Astrocyte (in vitro differentiated cells and primary cell): ENCODE measurements at regions not wholly inside any gene's neighbourhood (a gene's known extent, or its start where the extent isn't known, plus 50 kb on each side); places are given as distances from the start of the nearest gene placed in this dataset.

Experiments used
- DNase-seq: peaks from one replicate; pipeline ENCODE4 v3.0.0-alpha.2; 2010; ENCODE audit warnings: low read depth
- FAIRE-seq: peaks from 2 replicates; lab custom pipeline; 2011; peaks lifted over from hg19 to GRCh38; lab: Jason Lieb, UNC
- H2AFZ ChIP-seq: 2 replicates; pipeline ENCODE4 v1.6.0; 2012; ENCODE audit warnings: low read depth, low read length, inconsistent platforms
- H3K27ac ChIP-seq: 2 replicates; pipeline ENCODE4 v1.5.1; 2011; ENCODE audit warnings: low read depth, low read length, inconsistent platforms
- H3K27me3 ChIP-seq: 2 replicates; pipeline ENCODE4 v1.6.0; 2011; ENCODE audit warnings: low read length, inconsistent platforms; ENCODE audit not compliant: insufficient read depth
- H3K36me3 ChIP-seq: 2 replicates; pipeline ENCODE4 v1.5.1; 2011; ENCODE audit warnings: low read length, inconsistent platforms; ENCODE audit not compliant: insufficient read depth
- H3K4me1 ChIP-seq: 2 replicates; pipeline ENCODE4 v1.5.1; 2011; ENCODE audit warnings: low read length, inconsistent platforms; ENCODE audit not compliant: insufficient read depth
- H3K4me2 ChIP-seq: 2 replicates; pipeline ENCODE4 v1.6.0; 2012; ENCODE audit warnings: low read length, inconsistent platforms
- H3K4me3 ChIP-seq: 2 replicates; pipeline ENCODE4 v1.5.1; 2011; ENCODE audit warnings: low read depth, mild to moderate bottlenecking, low read length, inconsistent platforms; ENCODE audit not compliant: insufficient read depth
- H3K79me2 ChIP-seq: 2 replicates; pipeline ENCODE4 v1.6.0; 2012; ENCODE audit warnings: mild to moderate bottlenecking, low read length, inconsistent platforms; ENCODE audit not compliant: insufficient read depth
- H3K9ac ChIP-seq: 2 replicates; pipeline ENCODE4 v1.6.0; 2012; ENCODE audit warnings: mild to moderate bottlenecking, low read length, inconsistent platforms
- H3K9me3 ChIP-seq: 2 replicates; pipeline ENCODE4 v1.5.1; 2012; ENCODE audit warnings: low read depth, mild to moderate bottlenecking, low read length, inconsistent platforms; ENCODE audit not compliant: insufficient read depth
- H4K20me1 ChIP-seq: 2 replicates; pipeline ENCODE4 v1.6.0; 2012; ENCODE audit warnings: low read length, inconsistent platforms; ENCODE audit not compliant: insufficient read depth
- H3K27ac Mint-ChIP-seq: one replicate; pipeline ENCODE4 v1.8.0; 2021; ENCODE audit warnings: mild to moderate bottlenecking, mixed read lengths; ENCODE audit not compliant: unreplicated experiment
- H3K27me3 Mint-ChIP-seq: one replicate; pipeline ENCODE4 v1.8.0; 2021; ENCODE audit warnings: low read depth, mixed read lengths; ENCODE audit not compliant: unreplicated experiment
- H3K36me3 Mint-ChIP-seq: one replicate; pipeline ENCODE4 v1.8.0; 2021; ENCODE audit warnings: low read depth, mixed read lengths; ENCODE audit not compliant: unreplicated experiment
- H3K4me1 Mint-ChIP-seq: one replicate; pipeline ENCODE4 v1.8.0; 2021; ENCODE audit warnings: low read depth, mixed read lengths; ENCODE audit not compliant: unreplicated experiment
- H3K4me3 Mint-ChIP-seq: one replicate; pipeline ENCODE4 v1.8.0; 2021; ENCODE audit warnings: mild to moderate bottlenecking, moderate library complexity, mixed read lengths; ENCODE audit not compliant: unreplicated experiment
- H3K9me3 Mint-ChIP-seq: one replicate; pipeline ENCODE4 v1.8.0; 2021; ENCODE audit warnings: mild to moderate bottlenecking, mixed read lengths; ENCODE audit not compliant: unreplicated experiment
- CTCF ChIP-seq: IDR thresholded peaks from 2 replicates; pipeline ENCODE4 v1.5.1; 2011; ENCODE audit warnings: low read depth, mild to moderate bottlenecking, inconsistent platforms, low read length, moderate library complexity; ENCODE audit not compliant: insufficient read depth
- EZH2 ChIP-seq: IDR thresholded peaks from 2 replicates; pipeline ENCODE4 v1.6.1; 2012; ENCODE audit warnings: mild to moderate bottlenecking, low read length, inconsistent platforms; ENCODE audit not compliant: insufficient read depth

- H3K9me3 Mint-ChIP-seq = no peaks in the 10 kb centered on the region
- Histone ChIP-seq H3K4me2 (no peak overlapping the region), H3K4me1 (no peaks in the 10 kb centered on the region), H3K9ac (no peak overlapping the region), H3K36me3 (no peaks in the 10 kb centered on the region), H3K9me3 (no peaks in the 10 kb centered on the region), H3K79me2 (no peaks in the 10 kb centered on the region), H4K20me1 (no peaks in the 10 kb centered on the region), H3K27ac (no peak overlapping the region), H3K4me3 (no peak overlapping the region), H2AFZ (no peak overlapping the region), H3K27me3 (no peaks in the 10 kb centered on the region)
- DNase-seq (no peak), FAIRE-seq (no peak)
- H3K4me1 Mint-ChIP-seq = peaks cover 2% of the 10 kb centered on the region
- no peak overlapping the region for H3K27ac Mint-ChIP-seq
- TF ChIP-seq CTCF = no peak
- no peak for TF ChIP-seq EZH2
- no peaks in the 10 kb centered on the region for H3K36me3 Mint-ChIP-seq
- H3K4me3 Mint-ChIP-seq = no peak overlapping the region
- H3K27me3 Mint-ChIP-seq = no peaks in the 10 kb centered on the region
Measured at GRCh38 chr2:183404392-183404791, 280.1 kb downstream of the NUP35 start.

- H3K27me3 Mint-ChIP-seq = no peaks in the 10 kb centered on the region
- FAIRE-seq (no peak), DNase-seq (no peak)
- no peaks in the 10 kb centered on the region for H3K9me3 ChIP-seq
- H3K27me3 ChIP-seq = no peaks in the 10 kb centered on the region
- H4K20me1 ChIP-seq = no peaks in the 10 kb centered on the region
- H3K79me2 ChIP-seq = no peaks in the 10 kb centered on the region
- no peaks in the 10 kb centered on the region for H3K36me3 Mint-ChIP-seq
- no peaks in the 10 kb centered on the region for H3K36me3 ChIP-seq
- H2AFZ ChIP-seq = no peak overlapping the region
- H3K9ac ChIP-seq = no peak overlapping the region
- H3K4me1 ChIP-seq = no peaks in the 10 kb centered on the region
- no peak overlapping the region for H3K4me2 ChIP-seq
- H3K4me1 Mint-ChIP-seq = peaks cover 2% of the 10 kb centered on the region
- H3K27ac ChIP-seq = no peak overlapping the region
- H3K4me3 ChIP-seq = no peak overlapping the region
- H3K4me3 Mint-ChIP-seq = no peak overlapping the region
- no peak overlapping the region for H3K27ac Mint-ChIP-seq
- TF ChIP-seq EZH2 (no peak), CTCF (no peak)
- no peaks in the 10 kb centered on the region for H3K9me3 Mint-ChIP-seq
Measured at GRCh38 chr2:183408562-183408961, 284.3 kb downstream of the NUP35 start.

- Histone ChIP-seq H3K27me3 (no peaks in the 10 kb centered on the region), H3K36me3 (no peaks in the 10 kb centered on the region), H3K27ac (no peak overlapping the region), H3K4me1 (no peaks in the 10 kb centered on the region), H3K79me2 (no peaks in the 10 kb centered on the region), H3K9ac (no peak overlapping the region), H3K4me3 (no peak overlapping the region), H2AFZ (no peak overlapping the region), H4K20me1 (no peaks in the 10 kb centered on the region), H3K9me3 (no peaks in the 10 kb centered on the region), H3K4me2 (no peak overlapping the region)
- Mint-ChIP-seq H3K27ac (no peak overlapping the region), H3K9me3 (no peaks in the 10 kb centered on the region), H3K4me3 (no peak overlapping the region), H3K27me3 (no peaks in the 10 kb centered on the region), H3K4me1 (peaks cover 2% of the 10 kb centered on the region), H3K36me3 (no peaks in the 10 kb centered on the region)
- TF ChIP-seq CTCF (no peak), EZH2 (no peak)
- DNase-seq = no peak
- no peak for FAIRE-seq
Measured at GRCh38 chr2:183409662-183410061, 285.4 kb downstream of the NUP35 start.
